Right atrium auricular region (tissue), 2 donors: ENCODE measurements at regions not wholly inside any gene's neighbourhood (a gene's known extent, or its start where the extent isn't known, plus 50 kb on each side); places are given as distances from the start of the nearest gene placed in this dataset.
A peak's percentile ranks its signal among the peaks of the same experiment; 100 is the strongest.

Source experiments
- DNase-seq: peaks from one replicate; pipeline ENCODE4 v3.0.0-alpha.2; 2019; ENCODE audit warnings: low spot score
- H3K27ac ChIP-seq, 2 donors: fragments of 200-600 bp; sonication (generic); 1 replicate in 1 of 2; 2 replicates in 1 of 2; pipeline ENCODE4 v1.5.1; 2016 to 2019
- H3K27me3 ChIP-seq, 2 donors: fragments of 200-600 bp; sonication (generic); one replicate each; pipeline versions ENCODE4 v1.5.1 to v1.6.0; 2017 to 2019
- H3K36me3 ChIP-seq: fragments of 200-600 bp; sonication (generic); one replicate; pipeline ENCODE4 v1.5.1; 2016
- H3K4me1 ChIP-seq, 2 donors: fragments of 200-600 bp; sonication (generic); one replicate each; pipeline versions ENCODE4 v1.5.1 to v1.6.0; 2017 to 2019
- H3K4me3 ChIP-seq, 2 donors: fragments of 200-600 bp; sonication (generic); 1 replicate in 1 of 2; 2 replicates in 1 of 2; pipeline ENCODE4 v1.5.1; 2017 to 2019; ENCODE audit warnings: mild to moderate bottlenecking in 1 of 2, moderate library complexity in 1 of 2
- H3K9me3 ChIP-seq, 2 donors: fragments of 200-600 bp; sonication (generic); one replicate each; pipeline ENCODE4 v1.5.1; 2019
- CTCF ChIP-seq, 2 donors: fragments of 200-600 bp; sonication (generic); IDR thresholded peaks; one replicate each; pipeline ENCODE4 v1.5.1; 2019; ENCODE audit warnings: antibody characterized with exemption in 2 of 2

DNA sequence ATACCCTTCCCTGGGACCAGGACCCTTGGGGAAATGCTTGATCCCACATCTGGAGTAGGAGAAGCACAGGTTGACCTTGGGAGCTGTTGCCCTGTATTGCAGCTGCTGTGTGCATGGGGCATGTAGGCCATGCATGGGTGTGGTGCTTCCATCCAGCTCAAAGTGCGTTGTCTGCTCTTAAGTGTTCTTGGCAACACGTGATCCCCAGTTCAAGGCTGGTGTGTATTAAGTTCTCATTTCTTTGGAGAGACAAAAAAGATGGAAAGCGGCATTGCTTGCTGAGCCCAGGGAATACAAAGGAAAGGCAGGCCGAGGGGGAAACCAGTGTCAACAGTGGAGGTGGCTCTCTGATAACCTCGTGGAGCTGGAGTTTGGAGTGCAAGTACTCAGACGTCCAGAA is 110.7 kb downstream of the RTP5 start:
- Histone ChIP-seq H3K36me3 (no peaks in the 10 kb centered on the region), H3K9me3 (no peaks in the 10 kb centered on the region), H3K4me1 (no peaks in the 10 kb centered on the region), H3K27me3 (no peaks in the 10 kb centered on the region), H3K27ac (no peak overlapping the region), H3K4me3 (no peak overlapping the region)
- TF ChIP-seq CTCF (IDR thresholded peaks at IDR 0.05) = no peak
- no peak for DNase-seq

DNA sequence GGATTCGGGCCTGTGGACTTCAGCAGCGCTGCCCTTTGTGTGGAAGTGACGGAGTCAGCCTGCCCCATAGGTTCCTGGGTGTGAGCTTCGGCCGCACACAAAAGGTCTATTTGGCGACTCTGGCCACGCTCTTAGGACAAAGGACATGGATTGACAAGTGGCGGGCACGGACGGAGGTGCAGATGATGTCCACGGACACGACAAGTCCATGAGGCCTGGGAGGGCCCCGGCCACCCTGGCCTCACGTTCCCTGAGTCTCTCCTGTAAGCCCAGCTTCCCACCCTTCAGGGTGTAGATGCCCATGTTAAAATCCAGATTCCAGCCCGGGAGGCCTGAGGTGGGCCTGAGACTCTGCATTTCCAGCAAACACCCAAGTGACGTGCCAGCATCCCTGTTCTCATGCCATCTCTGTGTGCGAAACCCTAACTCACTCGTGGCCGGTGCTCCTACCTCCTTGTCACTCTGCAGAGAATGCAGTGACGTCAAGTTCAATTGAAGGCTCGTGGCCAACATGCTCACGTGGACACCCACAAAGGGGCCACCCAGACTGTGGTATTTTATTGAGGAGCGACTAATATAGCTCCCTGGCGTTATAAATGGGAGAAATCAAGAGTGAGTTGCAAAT is 111.7 kb downstream of the RTP5 start:
- no peak overlapping the region for H3K4me3 ChIP-seq
- no peaks in the 10 kb centered on the region for H3K36me3 ChIP-seq
- DNase-seq = no peak
- no peak overlapping the region for H3K27ac ChIP-seq
- no peak for TF ChIP-seq CTCF (IDR thresholded peaks at IDR 0.05)
- H3K4me1 ChIP-seq = no peaks in the 10 kb centered on the region
- H3K9me3 ChIP-seq = no peaks in the 10 kb centered on the region
- H3K27me3 ChIP-seq = no peaks in the 10 kb centered on the region

DNA sequence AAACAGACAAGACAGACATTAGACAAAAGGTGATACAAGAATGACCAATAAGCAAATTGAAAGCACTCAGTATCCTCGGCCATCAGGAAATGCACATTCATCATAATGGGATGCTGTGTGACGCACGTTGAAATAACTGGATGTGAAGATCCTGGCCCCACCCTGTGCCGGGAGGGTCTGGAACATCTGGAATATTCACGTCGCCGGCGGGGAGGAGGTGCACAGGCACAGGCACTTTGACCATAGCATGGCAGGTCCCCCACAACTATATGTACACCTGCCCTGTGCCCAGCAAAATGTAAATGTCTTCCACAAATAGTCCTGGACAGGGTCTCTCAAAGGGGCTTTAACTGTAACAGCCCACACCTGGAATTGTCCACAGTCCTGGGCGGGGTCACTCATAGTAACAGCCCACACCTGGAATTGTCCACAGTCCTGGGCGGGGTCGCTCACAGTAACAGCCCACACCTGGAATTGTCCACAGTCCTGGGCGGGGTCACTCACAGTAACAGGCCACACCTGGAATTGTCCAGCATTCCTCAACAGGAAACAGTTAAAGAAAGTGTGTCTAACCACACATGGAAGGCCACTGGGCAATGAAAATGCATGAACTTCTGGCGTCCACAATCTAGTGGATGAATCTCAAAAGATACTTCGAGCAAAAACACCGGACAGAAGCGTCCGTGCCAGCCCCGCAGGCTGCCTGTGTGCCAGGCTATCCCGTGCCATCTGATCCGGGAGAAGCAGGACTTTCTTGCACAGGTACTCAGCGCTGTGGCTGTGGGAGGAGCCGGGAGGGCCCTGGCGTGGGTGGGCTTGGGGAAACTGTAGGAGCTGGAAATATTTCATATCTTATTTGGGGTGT is 113.4 kb downstream of the RTP5 start:
- no peak overlapping the region for H3K27ac ChIP-seq
- TF ChIP-seq CTCF (IDR thresholded peaks at IDR 0.05) = no peak
- H3K4me1 ChIP-seq = no peaks in the 10 kb centered on the region

GRCh38 chr2:241983571-241984270 is 114.2 kb downstream of the RTP5 start:
- no peak for TF ChIP-seq CTCF (IDR thresholded peaks at IDR 0.05)
- Histone ChIP-seq H3K4me3 (no peak overlapping the region), H3K4me1 (no peaks in the 10 kb centered on the region), H3K27me3 (no peaks in the 10 kb centered on the region), H3K36me3 (no peaks in the 10 kb centered on the region), H3K27ac (no peak overlapping the region), H3K9me3 (no peaks in the 10 kb centered on the region)
- peak; percentile 32 for DNase-seq

More for the DNA sequence above, 113.4 kb downstream of the RTP5 start:
- no peaks in the 10 kb centered on the region for H3K36me3 ChIP-seq
- DNase-seq = peak; percentile 51
- no peaks in the 10 kb centered on the region for H3K9me3 ChIP-seq
- H3K27me3 ChIP-seq = no peaks in the 10 kb centered on the region
- no peak overlapping the region for H3K4me3 ChIP-seq

- Histone ChIP-seq H3K36me3 (no peaks in the 10 kb centered on the region), H3K4me1 (no peaks in the 10 kb centered on the region), H3K27me3 (no peaks in the 10 kb centered on the region), H3K27ac (no peak overlapping the region), H3K9me3 (no peaks in the 10 kb centered on the region), H3K4me3 (no peak overlapping the region)
- TF ChIP-seq CTCF (IDR thresholded peaks at IDR 0.05) = no peak
- no peak for DNase-seq
Measured at GRCh38 chr2:241984271-241984655, 114.7 kb downstream of the RTP5 start.
